WTC11 (cell line): ENCODE measurements at regions not wholly inside any gene's neighbourhood (a gene's known extent, or its start where the extent isn't known, plus 50 kb on each side); places are given as distances from the start of the nearest gene placed in this dataset.

ENCODE experiments used
- ATAC-seq: fragments of 200-7000 bp; cut with Tn5 transposase; 2 replicates; pipeline ENCODE4 v1.10.0; 2021; ENCODE audit warnings: mild to moderate bottlenecking, moderate library complexity
- CTCF ChIA-PET: fragments of 300-600 bp; sonication (Branson Sonifier 250); formaldehyde crosslinking; loops from one replicate; lab custom pipeline; 2021; ENCODE audit warnings: antibody characterized with exemption; lab: Charles Lee
- POLR2A ChIA-PET: fragments of 350-600 bp; sonication (Branson Sonifier 250); formaldehyde crosslinking; loops from one replicate; lab custom pipeline; 2021; ENCODE audit warnings: antibody characterized with exemption; lab: Charles Lee
- DNase-seq: peaks from one replicate; pipeline ENCODE4 v3.0.0; 2021; ENCODE audit warnings: low spot score
- H3K27ac Mint-ChIP-seq: 2 replicates; pipeline ENCODE4 v1.8.0; 2021; ENCODE audit warnings: mixed read lengths
- H3K27me3 Mint-ChIP-seq: 2 replicates; pipeline ENCODE4 v1.8.0; 2021; ENCODE audit warnings: low read depth, mild to moderate bottlenecking, moderate library complexity, mixed read lengths
- H3K36me3 Mint-ChIP-seq: 2 replicates; pipeline ENCODE4 v1.8.0; 2021; ENCODE audit warnings: mixed read lengths
- H3K4me1 Mint-ChIP-seq: 2 replicates; pipeline ENCODE4 v1.8.0; 2022; ENCODE audit warnings: mixed read lengths
- H3K4me3 Mint-ChIP-seq: 2 replicates; pipeline ENCODE4 v1.8.0; 2021; ENCODE audit warnings: mild to moderate bottlenecking, moderate library complexity, mixed read lengths
- H3K9me3 Mint-ChIP-seq: 2 replicates; pipeline ENCODE4 v1.8.0; 2021; ENCODE audit warnings: mixed read lengths
- ARID4B ChIP-seq: sonication (generic); formaldehyde crosslinking; IDR thresholded peaks from 2 replicates; pipeline ENCODE4 v1.8.0; 2023; ENCODE audit warnings: missing genetic modification reagents, mild to moderate bottlenecking, borderline replicate concordance
- CREM ChIP-seq: sonication (generic); formaldehyde crosslinking; IDR thresholded peaks from 2 replicates; pipeline ENCODE4 v1.8.1; 2022; ENCODE audit warnings: mild to moderate bottlenecking, missing genetic modification reagents, moderate library complexity
- EMX1 ChIP-seq: fragments of 250-450 bp; sonication (Bioruptor Pico); IDR thresholded peaks from 2 replicates; pipeline ENCODE4 v1.8.0; 2021; ENCODE audit warnings: mild to moderate bottlenecking
- ERG ChIP-seq: fragments of 250-450 bp; sonication (Bioruptor Pico); IDR thresholded peaks from 2 replicates; pipeline ENCODE4 v1.8.0; 2021; ENCODE audit warnings: mild to moderate bottlenecking
- ESRRA ChIP-seq: sonication (generic); formaldehyde crosslinking; IDR thresholded peaks from 2 replicates; pipeline ENCODE4 v1.8.1; 2022; ENCODE audit warnings: mild to moderate bottlenecking, missing genetic modification reagents, borderline replicate concordance
- ETV6 ChIP-seq: sonication (generic); formaldehyde crosslinking; IDR thresholded peaks from 2 replicates; pipeline ENCODE4 v1.8.1; 2022; ENCODE audit warnings: mild to moderate bottlenecking, missing genetic modification reagents
- FOXK1 ChIP-seq: sonication (generic); formaldehyde crosslinking; IDR thresholded peaks from 2 replicates; pipeline ENCODE4 v1.8.0; 2022; ENCODE audit warnings: mild to moderate bottlenecking, moderate library complexity, missing genetic modification reagents
- JAZF1 ChIP-seq: fragments of 250-450 bp; sonication (Bioruptor Pico); IDR thresholded peaks from 2 replicates; pipeline ENCODE4 v1.9.0; 2021; ENCODE audit warnings: moderate library complexity, mild to moderate bottlenecking, inconsistent platforms
- MXD4 ChIP-seq: fragments of 250-450 bp; sonication (Bioruptor Pico); IDR thresholded peaks from 2 replicates; pipeline ENCODE4 v1.8.0; 2021; ENCODE audit warnings: mild to moderate bottlenecking, moderate library complexity, borderline replicate concordance
- NFE2L1 ChIP-seq: sonication (generic); formaldehyde crosslinking; IDR thresholded peaks from 2 replicates; pipeline ENCODE4 v1.8.1; 2023; ENCODE audit warnings: missing genetic modification reagents
- SMAD4 ChIP-seq: sonication (generic); formaldehyde crosslinking; IDR thresholded peaks from 2 replicates; pipeline ENCODE4 v1.8.0; 2022; ENCODE audit warnings: mild to moderate bottlenecking, missing genetic modification reagents
- SOX15 ChIP-seq: fragments of 250-450 bp; sonication (Bioruptor Pico); IDR thresholded peaks from 2 replicates; pipeline ENCODE4 v1.9.0; 2021; ENCODE audit warnings: mild to moderate bottlenecking
- STAT6 ChIP-seq: sonication (generic); formaldehyde crosslinking; conservative IDR thresholded peaks from 2 replicates; pipeline ENCODE4 v1.8.1; 2023; ENCODE audit warnings: mild to moderate bottlenecking, low read depth, missing genetic modification reagents, moderate library complexity
- TCF7 ChIP-seq: sonication (generic); formaldehyde crosslinking; IDR thresholded peaks from 2 replicates; pipeline ENCODE4 v1.8.0; 2022; ENCODE audit warnings: mild to moderate bottlenecking, low read depth, missing genetic modification reagents, moderate library complexity
- TEAD1 ChIP-seq: sonication (generic); formaldehyde crosslinking; IDR thresholded peaks from 2 replicates; pipeline ENCODE4 v1.8.0; 2022; ENCODE audit warnings: mild to moderate bottlenecking, missing genetic modification reagents
- TP53 ChIP-seq: sonication (generic); formaldehyde crosslinking; IDR thresholded peaks from 2 replicates; pipeline ENCODE4 v1.8.1; 2023; ENCODE audit warnings: mild to moderate bottlenecking, missing genetic modification reagents
- ZMAT4 ChIP-seq: fragments of 250-450 bp; sonication (Bioruptor Pico); IDR thresholded peaks from 2 replicates; pipeline ENCODE4 v1.9.0; 2021; ENCODE audit warnings: mild to moderate bottlenecking
- ZNF263 ChIP-seq: sonication (generic); formaldehyde crosslinking; IDR thresholded peaks from 2 replicates; pipeline ENCODE4 v1.8.1; 2022; ENCODE audit warnings: low read depth, mild to moderate bottlenecking, moderate library complexity, missing genetic modification reagents
- ZNF281 ChIP-seq: sonication (generic); formaldehyde crosslinking; IDR thresholded peaks from 2 replicates; pipeline ENCODE4 v1.8.0; 2023; ENCODE audit warnings: mild to moderate bottlenecking, missing genetic modification reagents

- TF ChIP-seq ZNF281 (CRISPR knock-in tag) (no peak), CREM (CRISPR knock-in tag) (no peak), STAT6 (CRISPR knock-in tag) (no peak)
- TF ChIP-seq, all 79 proteins: peak for 0
Measured at GRCh38 chr18:41043876-41044275, 911.2 kb upstream of the PIK3C3 start (continued).

- Mint-ChIP-seq H3K4me3 (no peak overlapping the region), H3K36me3 (no peaks in the 10 kb centered on the region), H3K4me1 (no peaks in the 10 kb centered on the region), H3K27me3 (no peaks in the 10 kb centered on the region), H3K27ac (no peak overlapping the region), H3K9me3 (no peaks in the 10 kb centered on the region)
- DNase-seq, result no peak
- ChIA-PET POLR2A (no interaction called here), CTCF (no interaction called here)
- TF ChIP-seq ERG (CRISPR knock-in tag) (no peak), EMX1 (CRISPR knock-in tag) (no peak), SOX15 (CRISPR knock-in tag) (no peak), ARID4B (CRISPR knock-in tag) (no peak), ZNF263 (CRISPR knock-in tag) (no peak), ZMAT4 (no peak), ETV6 (CRISPR knock-in tag) (no peak), SMAD4 (CRISPR knock-in tag) (no peak)
- no peak for ATAC-seq
Measured at GRCh38 chr18:41042866-41043265, 912.2 kb upstream of the PIK3C3 start.

- DNase-seq, result no peak
- POLR2A ChIA-PET, result no interaction called here
- H3K4me3 Mint-ChIP-seq, result no peak overlapping the region
- no peaks in the 10 kb centered on the region for H3K4me1 Mint-ChIP-seq
- no peak for ATAC-seq
- no peaks in the 10 kb centered on the region for H3K36me3 Mint-ChIP-seq
- H3K9me3 Mint-ChIP-seq, result no peaks in the 10 kb centered on the region
- CTCF ChIA-PET, result no interaction called here
- H3K27ac Mint-ChIP-seq, result no peak overlapping the region
- no peaks in the 10 kb centered on the region for H3K27me3 Mint-ChIP-seq
- TF ChIP-seq JAZF1 (CRISPR knock-in tag) (no peak), TEAD1 (no peak), FOXK1 (no peak), ZNF263 (CRISPR knock-in tag) (no peak), ERG (CRISPR knock-in tag) (no peak), NFE2L1 (CRISPR knock-in tag) (no peak), TP53 (CRISPR knock-in tag) (no peak), ESRRA (no peak), MXD4 (CRISPR knock-in tag) (no peak), TCF7 (CRISPR knock-in tag) (no peak)
Measured at GRCh38 chr18:41038071-41038470, 917.0 kb upstream of the PIK3C3 start.
